HEK293T (cell line): ENCODE measurements at regions not wholly inside any gene's neighbourhood (a gene's known extent, or its start where the extent isn't known, plus 50 kb on each side); places are given as distances from the start of the nearest gene placed in this dataset.

ENCODE experiments used
- CTCF ChIA-PET: fragments of 350-600 bp; formaldehyde crosslinking; extraction: SDS; loops from one replicate; lab custom pipeline; 2021; ENCODE audit warnings: antibody characterized with exemption, inconsistent platforms; lab: Yijun Ruan, JAX
- POLR2A ChIA-PET: fragments of 350-600 bp; formaldehyde crosslinking; extraction: SDS; loops from one replicate; lab custom pipeline; 2020; ENCODE audit warnings: antibody characterized with exemption, inconsistent platforms; lab: Yijun Ruan, JAX
- DNase-seq: peaks from one replicate; pipeline ENCODE4 v3.0.0; 2012; ENCODE audit warnings: mixed read lengths; ENCODE audit errors: extremely low spot score
- ARNT ChIP-seq: fragments of 450-650 bp; IDR thresholded peaks from 2 replicates; pipeline ENCODE4 v1.6.1; 2017; ENCODE audit warnings: mild to moderate bottlenecking
- BHLHE40 ChIP-seq: fragments of 450-650 bp; IDR thresholded peaks from 2 replicates; pipeline ENCODE4 v1.6.1; 2016; ENCODE audit warnings: mild to moderate bottlenecking, moderate library complexity, borderline replicate concordance
- CTBP1 ChIP-seq: fragments of 450-650 bp; IDR thresholded peaks from 2 replicates; pipeline ENCODE4 v1.6.1; 2016; ENCODE audit warnings: borderline replicate concordance
- ELF4 ChIP-seq: fragments of 450-650 bp; IDR thresholded peaks from 2 replicates; pipeline ENCODE4 v1.6.1; 2017; ENCODE audit warnings: antibody characterized with exemption
- FOXA1 ChIP-seq: fragments of 450-650 bp; IDR thresholded peaks from 2 replicates; pipeline ENCODE4 v1.6.1; 2016; ENCODE audit warnings: mild to moderate bottlenecking
- FOXK2 ChIP-seq: fragments of 450-650 bp; IDR thresholded peaks from 2 replicates; pipeline ENCODE4 v1.6.1; 2016; ENCODE audit warnings: mild to moderate bottlenecking
- FOXM1 ChIP-seq: fragments of 450-650 bp; IDR thresholded peaks from 2 replicates; pipeline ENCODE4 v1.6.1; 2017; ENCODE audit warnings: mild to moderate bottlenecking, borderline replicate concordance
- HDGF ChIP-seq: fragments of 450-650 bp; IDR thresholded peaks from 2 replicates; pipeline ENCODE4 v1.6.1; 2017; ENCODE audit warnings: antibody characterized with exemption, borderline replicate concordance
- L3MBTL2 ChIP-seq: fragments of 450-650 bp; conservative IDR thresholded peaks from 2 replicates; pipeline ENCODE4 v1.6.1; 2016; ENCODE audit warnings: mild to moderate bottlenecking
- LEF1 ChIP-seq: fragments of 450-650 bp; IDR thresholded peaks from 2 replicates; pipeline ENCODE4 v1.6.1; 2017; ENCODE audit warnings: mild to moderate bottlenecking, borderline replicate concordance
- NFRKB ChIP-seq: fragments of 450-650 bp; IDR thresholded peaks from 2 replicates; pipeline ENCODE4 v1.6.1; 2016; ENCODE audit warnings: mild to moderate bottlenecking, moderate library complexity
- SP1 ChIP-seq: fragments of 450-650 bp; IDR thresholded peaks from 2 replicates; pipeline ENCODE4 v1.6.1; 2017
- SUZ12 ChIP-seq: fragments of 450-650 bp; IDR thresholded peaks from 2 replicates; pipeline ENCODE4 v1.6.1; 2016; ENCODE audit warnings: mild to moderate bottlenecking
- TARDBP ChIP-seq: fragments of 450-650 bp; IDR thresholded peaks from 2 replicates; pipeline ENCODE4 v1.6.1; 2016
- ZNF384 ChIP-seq: fragments of 450-650 bp; IDR thresholded peaks from 2 replicates; pipeline ENCODE4 v1.6.1; 2016
- TF ChIP-seq, protein P1 (sequence below): fragments of 450-650 bp; IDR thresholded peaks from 2 replicates; pipeline ENCODE4 v1.6.1; 2016

DNA sequence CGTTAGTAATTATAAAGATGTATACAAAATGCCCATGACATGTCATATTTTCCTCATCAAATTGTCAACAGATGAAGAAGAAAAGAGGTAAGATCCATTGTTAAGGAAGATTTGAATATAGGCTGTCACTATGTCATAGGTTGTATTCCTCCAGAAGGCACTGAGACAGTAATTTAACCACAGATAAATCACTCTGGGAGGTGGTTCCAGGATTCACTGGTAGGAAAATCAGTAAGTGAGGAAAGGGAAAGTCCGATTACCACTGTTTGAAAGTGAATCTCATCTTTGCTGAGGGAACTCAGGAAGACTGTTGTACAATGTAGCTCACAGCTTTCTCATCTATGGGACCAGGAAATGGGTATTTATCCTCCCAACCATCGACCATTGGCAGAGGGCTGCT, 152.8 kb upstream of the TMEFF2 start:
- POLR2A ChIA-PET = no interaction called here

DNA sequence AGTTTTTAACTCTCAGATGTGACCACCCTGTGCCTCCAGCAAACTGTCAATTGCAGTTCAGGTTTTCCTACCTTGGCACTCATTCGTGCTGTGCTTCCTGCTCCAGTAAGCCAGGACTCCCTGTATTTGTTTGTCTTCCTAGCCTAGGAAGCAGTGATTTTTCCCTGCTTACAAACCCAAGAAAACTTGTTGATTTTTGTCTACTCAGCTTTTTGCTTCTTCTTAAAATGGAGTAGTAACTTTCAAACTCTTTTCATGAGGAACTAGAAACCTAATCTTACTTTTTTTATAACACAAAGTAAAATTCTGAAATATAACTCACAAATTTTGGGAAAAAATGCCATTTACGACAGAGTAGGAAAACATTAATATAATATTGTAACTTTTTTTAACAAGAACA, 150.6 kb upstream of the TMEFF2 start:
- ChIA-PET CTCF (no interaction called here), POLR2A (no interaction called here)
- no peak for TF ChIP-seq SUZ12
- TF ChIP-seq, protein P1, sequence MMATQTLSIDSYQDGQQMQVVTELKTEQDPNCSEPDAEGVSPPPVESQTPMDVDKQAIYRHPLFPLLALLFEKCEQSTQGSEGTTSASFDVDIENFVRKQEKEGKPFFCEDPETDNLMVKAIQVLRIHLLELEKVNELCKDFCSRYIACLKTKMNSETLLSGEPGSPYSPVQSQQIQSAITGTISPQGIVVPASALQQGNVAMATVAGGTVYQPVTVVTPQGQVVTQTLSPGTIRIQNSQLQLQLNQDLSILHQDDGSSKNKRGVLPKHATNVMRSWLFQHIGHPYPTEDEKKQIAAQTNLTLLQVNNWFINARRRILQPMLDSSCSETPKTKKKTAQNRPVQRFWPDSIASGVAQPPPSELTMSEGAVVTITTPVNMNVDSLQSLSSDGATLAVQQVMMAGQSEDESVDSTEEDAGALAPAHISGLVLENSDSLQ = no peak
- TF ChIP-seq BHLHE40 = no peak
- no peak for TF ChIP-seq TARDBP
- no peak for TF ChIP-seq LEF1
- TF ChIP-seq FOXM1 = no peak
- no peak for TF ChIP-seq SP1
- DNase-seq = no peak

More for the DNA sequence above, 152.8 kb upstream of the TMEFF2 start:
- CTCF ChIA-PET = no interaction called here
- no peak for DNase-seq
- no peak for TF ChIP-seq BHLHE40
- no peak for TF ChIP-seq SP1
- TF ChIP-seq LEF1 = no peak
- no peak for TF ChIP-seq TARDBP
- TF ChIP-seq L3MBTL2 = no peak
- TF ChIP-seq FOXK2 = no peak
- no peak for TF ChIP-seq FOXM1
- TF ChIP-seq FOXA1 = no peak
- TF ChIP-seq, protein P1 = no peak
- TF ChIP-seq HDGF = no peak
- no peak for TF ChIP-seq ARNT
- TF ChIP-seq CTBP1 = no peak
- no peak for TF ChIP-seq NFRKB
- no peak for TF ChIP-seq SUZ12

DNA sequence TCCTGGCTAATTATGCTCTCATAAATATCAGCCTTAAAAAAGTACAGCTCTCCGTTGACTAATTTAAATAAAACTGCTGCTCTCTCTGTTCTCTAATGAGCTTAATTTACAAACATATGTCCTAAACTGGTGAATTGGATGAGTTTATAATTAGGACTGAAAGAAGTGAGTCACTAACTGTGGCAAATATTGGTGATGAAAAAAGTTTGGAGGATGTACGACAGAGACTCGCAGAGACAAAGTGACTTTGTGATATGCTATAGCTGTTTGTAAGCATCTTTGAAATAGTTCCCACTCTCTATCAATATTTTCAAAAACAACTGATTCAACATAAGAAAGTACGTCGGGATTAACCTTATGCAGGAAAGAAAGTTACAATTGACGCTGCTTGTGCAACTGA, 138.9 kb upstream of the TMEFF2 start:
- TF ChIP-seq HDGF = no peak
- no peak for TF ChIP-seq FOXK2
- TF ChIP-seq ELF4 = no peak
- no peak for TF ChIP-seq ZNF384
- TF ChIP-seq CTBP1 = no peak
- TF ChIP-seq, protein P1 = no peak
- TF ChIP-seq ARNT = no peak
- no peak for TF ChIP-seq L3MBTL2
- no peak for TF ChIP-seq SP1
- TF ChIP-seq SUZ12 = no peak
- TF ChIP-seq BHLHE40 = no peak
- no peak for TF ChIP-seq NFRKB
- no peak for TF ChIP-seq LEF1
- TF ChIP-seq FOXM1 = no peak
- no peak for TF ChIP-seq FOXA1
- POLR2A ChIA-PET = no interaction called here
- DNase-seq = no peak
- CTCF ChIA-PET = no interaction called here

DNA sequence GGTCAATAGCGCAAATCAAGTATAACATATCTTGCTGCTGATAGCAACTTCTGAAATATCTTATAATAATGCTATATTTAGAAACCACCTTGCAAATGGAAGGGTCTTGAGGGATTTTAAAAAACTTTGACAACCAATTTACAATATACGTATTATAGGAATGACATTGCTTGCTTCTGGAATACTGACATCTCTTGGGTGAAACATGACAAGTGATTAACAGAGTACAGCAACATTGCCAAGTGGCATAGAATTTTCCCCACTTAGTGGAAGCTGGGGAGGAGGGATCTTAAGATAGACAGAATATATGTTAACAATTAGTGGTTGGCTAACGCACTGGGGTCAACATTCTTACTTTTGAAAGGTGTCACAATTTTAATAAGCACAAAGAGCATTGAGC, 133.6 kb upstream of the TMEFF2 start:
- CTCF ChIA-PET = no interaction called here
- POLR2A ChIA-PET = no interaction called here
- TF ChIP-seq BHLHE40 = no peak
- no peak for DNase-seq

DNA sequence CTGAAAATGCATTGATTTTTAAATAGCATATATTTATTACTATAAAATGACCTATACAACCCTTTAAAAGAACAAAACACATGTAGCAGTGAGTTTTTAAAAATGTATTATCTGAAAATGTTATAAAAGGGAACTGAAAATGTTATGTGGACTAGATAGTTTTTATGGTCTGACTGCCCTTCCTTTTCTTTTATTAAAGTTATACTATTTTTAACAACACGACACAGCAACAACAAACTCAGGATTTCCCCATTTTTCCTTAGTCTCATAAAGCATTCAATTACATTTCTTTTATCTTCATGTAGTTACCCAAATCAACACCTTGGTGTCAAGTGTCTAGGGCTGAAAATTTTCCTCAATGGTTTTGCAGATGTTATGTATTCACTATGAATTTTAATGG, 132.8 kb upstream of the TMEFF2 start:
- TF ChIP-seq FOXA1 (no peak), ELF4 (no peak), FOXK2 (no peak), SP1 (no peak), CTBP1 (no peak), ZNF384 (no peak), LEF1 (no peak), TARDBP (no peak), L3MBTL2 (no peak)
- TF ChIP-seq, protein P1 = no peak
- ChIA-PET CTCF (no interaction called here), POLR2A (no interaction called here)
- no peak for DNase-seq

DNA sequence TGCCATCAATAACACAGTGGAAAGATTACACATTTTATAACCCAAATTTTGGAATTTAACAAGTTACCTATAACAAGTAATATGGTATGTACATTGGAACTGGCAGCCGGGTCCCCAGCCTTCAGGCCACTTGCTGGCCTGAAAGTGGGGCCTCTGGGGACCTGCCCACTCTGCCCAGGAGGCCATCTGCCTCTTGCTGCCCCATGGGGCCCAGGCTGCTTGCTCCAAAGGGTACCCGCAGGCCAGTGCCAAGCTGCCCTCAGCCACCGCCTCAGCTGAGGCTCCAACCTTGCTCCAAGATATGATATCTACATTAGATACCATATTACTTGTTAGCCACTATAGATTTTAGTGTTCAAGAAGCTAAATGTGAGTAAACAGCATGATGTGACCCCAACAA, 120.8 kb upstream of the TMEFF2 start:
- ChIA-PET CTCF (no interaction called here), POLR2A (no interaction called here)
- no peak for DNase-seq
- no peak for TF ChIP-seq TARDBP
- TF ChIP-seq FOXK2 = no peak
- TF ChIP-seq HDGF = no peak
- TF ChIP-seq, protein P1 = no peak
- no peak for TF ChIP-seq SUZ12
- no peak for TF ChIP-seq ZNF384
- TF ChIP-seq CTBP1 = no peak
- no peak for TF ChIP-seq L3MBTL2
- no peak for TF ChIP-seq LEF1
- no peak for TF ChIP-seq BHLHE40
- no peak for TF ChIP-seq ELF4
- TF ChIP-seq SP1 = no peak
- TF ChIP-seq ARNT = no peak
- no peak for TF ChIP-seq FOXA1
- no peak for TF ChIP-seq NFRKB
- no peak for TF ChIP-seq FOXM1
